Stomach (tissue), 8 donors: ENCODE measurements at regions not wholly inside any gene's neighbourhood (a gene's known extent, or its start where the extent isn't known, plus 50 kb on each side); places are given as distances from the start of the nearest gene placed in this dataset.

Experiments
- DNase-seq, 2 donors: peaks; one replicate each; pipeline versions ENCODE4 v3.0.0 to v3.0.0-alpha.2; 2013 to 2019
- H3K27ac ChIP-seq, 5 donors: fragments of 200-600 bp in 4 of 5; sonication (generic) in 4 of 5; one replicate each; pipeline ENCODE4 v1.5.1; 2013 to 2019; ENCODE audit warnings: mild to moderate bottlenecking in 1 of 5, moderate library complexity in 1 of 5
- H3K27me3 ChIP-seq, 3 donors: fragments of 200-600 bp; sonication (generic); one replicate each; pipeline ENCODE4 v1.5.1; 2017 to 2019; ENCODE audit warnings: mixed run types in 1 of 3
- H3K36me3 ChIP-seq, 4 donors: fragments of 200-600 bp; sonication (generic); 1 replicate in 3 of 4; 2 replicates in 1 of 4; pipeline ENCODE4 v1.5.1; 2016 to 2019
- H3K4me1 ChIP-seq, 4 donors: fragments of 200-600 bp; sonication (generic); one replicate each; pipeline ENCODE4 v1.5.1; 2016 to 2019
- H3K4me3 ChIP-seq, 4 donors: fragments of 200-600 bp; sonication (generic) in 3 of 4; one replicate each; pipeline ENCODE4 v1.5.1; 2016 to 2019; ENCODE audit warnings: mild to moderate bottlenecking in 1 of 4
- H3K9me3 ChIP-seq, 4 donors: fragments of 200-600 bp; sonication (generic); one replicate each; pipeline ENCODE4 v1.5.1; 2016 to 2019
- EP300 ChIP-seq: sonication (generic); formaldehyde crosslinking; IDR thresholded peaks from one replicate; pipeline ENCODE4 v1.6.1; 2017; ENCODE audit warnings: antibody characterized with exemption
- POLR2A ChIP-seq, 4 donors: fragments of 450-650 bp; IDR thresholded peaks; one replicate each; pipeline ENCODE4 v1.6.1; 2016; ENCODE audit warnings: antibody characterized with exemption in 4 of 4, control low read depth in 2 of 4, mild to moderate bottlenecking in 1 of 4, moderate library complexity in 1 of 4
- POLR2AphosphoS5 ChIP-seq, 3 donors: sonication (generic); formaldehyde crosslinking; IDR thresholded peaks; one replicate each; pipeline ENCODE4 v1.6.1; 2016; ENCODE audit warnings: antibody characterized with exemption in 3 of 3
- WGBS, 5 donors: extraction: QIAGEN DNeasy Blood & Tissue Kit in 3 of 5; methylation state at CpG; one replicate each; pipeline versions ENCODE4 v1.1.5 to v1.1.7; 2013 to 2018; 5-methylcytosine and 5-hydroxymethylcytosine counted together
- intact Hi-C: fragments of 100-400 bp; cut with DNase I; formaldehyde crosslinking; loops from one replicate; pipeline ENCODE4 v1.15.1; 2023; ENCODE audit warnings: low total_unique reads
- TF ChIP-seq, protein P1 (sequence below), 7 experiments: fragments of 450-650 bp in 4 of 7; fragments of 200-600 bp in 3 of 7; sonication (generic) in 3 of 7; IDR thresholded peaks; one replicate each; pipeline ENCODE4 v1.5.1; 2016 to 2019; ENCODE audit warnings: antibody characterized with exemption in 7 of 7, control low read depth in 2 of 7, mild to moderate bottlenecking in 1 of 7
- donor health status: healthy with polysubstance abuse.
- donor health status: Bipolar disorder and iron deficiency.
- donor health status: healthy.

DNA sequence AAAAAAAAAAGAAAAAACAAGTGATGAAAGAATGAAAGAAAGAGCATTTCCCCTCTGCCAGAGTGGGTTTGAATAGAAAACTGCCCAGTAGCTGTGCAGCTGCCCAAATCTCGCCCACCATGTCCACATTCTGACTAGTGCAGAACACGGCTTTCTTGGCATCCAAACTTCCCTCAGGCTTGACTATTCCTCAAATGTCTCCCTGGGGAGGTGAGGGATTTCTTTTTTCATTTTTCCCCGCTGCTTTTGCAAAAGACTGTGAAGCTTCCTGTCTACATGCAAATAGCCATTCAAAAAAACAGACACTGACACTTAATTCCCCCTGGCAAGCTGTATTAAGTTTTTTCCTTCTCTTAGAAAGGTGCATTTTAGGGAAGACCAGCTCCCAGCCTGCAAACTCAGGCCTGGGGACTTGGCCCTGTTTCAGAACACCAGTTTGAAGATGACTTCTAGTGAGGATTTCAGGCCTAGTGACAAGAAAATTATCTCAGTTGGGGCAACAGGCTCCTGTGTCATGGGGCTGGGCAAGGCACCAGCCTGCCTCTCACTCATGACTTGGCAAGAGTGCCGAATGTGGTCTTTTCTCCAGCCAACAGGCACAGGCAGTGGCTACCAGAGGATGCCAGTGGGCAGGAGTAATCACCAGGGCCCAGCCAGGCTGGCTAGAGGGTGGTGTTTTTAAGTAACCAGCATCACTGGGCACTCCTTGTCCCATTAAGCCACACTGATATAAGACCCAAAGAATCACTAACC, 178.1 kb upstream of the NFIA start:
- 39 to 67% (median 64%) methylated on average over 4 of the region's 4 CpGs for WGBS, 5 donors
- peak in 1 of 2 donors; percentile 36 for DNase-seq
- Histone ChIP-seq H3K4me1 (peaks cover 6 to 29% (median 15%) of the 10 kb centered on the region in 4 donors), H3K9me3 (no peaks in the 10 kb centered on the region), H3K4me3 (no peak overlapping the region), H3K27ac (peak overlapping the region in 3 of 5 donors; percentile 4 to 40 (median 16)), H3K36me3 (no peaks in the 10 kb centered on the region), H3K27me3 (no peaks in the 10 kb centered on the region)
- TF ChIP-seq, protein P1, sequence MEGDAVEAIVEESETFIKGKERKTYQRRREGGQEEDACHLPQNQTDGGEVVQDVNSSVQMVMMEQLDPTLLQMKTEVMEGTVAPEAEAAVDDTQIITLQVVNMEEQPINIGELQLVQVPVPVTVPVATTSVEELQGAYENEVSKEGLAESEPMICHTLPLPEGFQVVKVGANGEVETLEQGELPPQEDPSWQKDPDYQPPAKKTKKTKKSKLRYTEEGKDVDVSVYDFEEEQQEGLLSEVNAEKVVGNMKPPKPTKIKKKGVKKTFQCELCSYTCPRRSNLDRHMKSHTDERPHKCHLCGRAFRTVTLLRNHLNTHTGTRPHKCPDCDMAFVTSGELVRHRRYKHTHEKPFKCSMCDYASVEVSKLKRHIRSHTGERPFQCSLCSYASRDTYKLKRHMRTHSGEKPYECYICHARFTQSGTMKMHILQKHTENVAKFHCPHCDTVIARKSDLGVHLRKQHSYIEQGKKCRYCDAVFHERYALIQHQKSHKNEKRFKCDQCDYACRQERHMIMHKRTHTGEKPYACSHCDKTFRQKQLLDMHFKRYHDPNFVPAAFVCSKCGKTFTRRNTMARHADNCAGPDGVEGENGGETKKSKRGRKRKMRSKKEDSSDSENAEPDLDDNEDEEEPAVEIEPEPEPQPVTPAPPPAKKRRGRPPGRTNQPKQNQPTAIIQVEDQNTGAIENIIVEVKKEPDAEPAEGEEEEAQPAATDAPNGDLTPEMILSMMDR (IDR thresholded peaks at IDR 0.05), result no peak
- TF ChIP-seq POLR2A (IDR thresholded peaks at IDR 0.05), result no peak
- TF ChIP-seq POLR2AphosphoS5 (IDR thresholded peaks at IDR 0.05), result no peak
- TF ChIP-seq EP300, result no peak
- intact Hi-C loops, result no loop called here

DNA sequence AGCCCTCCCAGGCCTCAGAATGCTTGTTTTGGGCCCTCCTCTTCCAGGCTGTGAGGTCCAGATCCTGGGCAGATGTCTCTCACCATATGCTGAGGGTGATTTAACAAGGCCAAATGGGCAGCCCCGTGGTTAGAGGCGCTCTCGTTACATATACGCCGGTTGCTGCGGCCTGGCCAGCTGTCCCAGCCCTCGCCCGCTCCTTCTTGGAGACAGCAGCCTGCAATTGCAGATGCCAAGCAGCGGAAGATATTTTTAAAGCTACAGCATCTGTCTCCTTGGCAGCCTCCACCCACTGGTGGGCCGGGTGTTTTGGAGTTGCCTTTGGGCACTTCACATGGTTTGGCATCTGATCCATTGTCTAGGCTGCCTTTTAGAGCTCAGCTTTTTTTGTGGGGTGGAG, 178.8 kb upstream of the NFIA start:
- intact Hi-C loops, result no loop called here
- H3K9me3 ChIP-seq, result no peaks in the 10 kb centered on the region
- DNase-seq, result peak in 1 of 2 donors; percentile 65

DNA sequence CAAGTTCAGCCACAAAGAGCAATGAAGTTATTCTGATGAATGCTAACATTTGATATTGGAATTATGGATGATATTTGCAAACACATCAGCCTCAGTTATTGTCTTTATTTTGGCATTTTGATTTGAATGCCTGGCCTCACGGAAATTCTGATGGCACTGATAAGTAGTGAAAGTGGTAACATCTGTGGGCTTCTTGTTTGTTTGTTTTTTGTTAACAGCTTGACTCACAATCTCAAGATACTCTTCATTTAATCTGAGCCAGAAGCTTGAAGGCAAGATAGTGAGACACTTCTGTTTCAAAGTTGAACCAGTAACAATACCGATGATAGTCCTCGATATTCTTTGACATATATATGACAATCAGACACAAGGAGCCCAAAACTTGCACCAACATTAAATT, 182.9 kb upstream of the NFIA start:
- H3K4me1 ChIP-seq, result peaks cover 6 to 24% (median 11%) of the 10 kb centered on the region in 4 donors
- no peak overlapping the region for H3K4me3 ChIP-seq
- no peak overlapping the region for H3K27ac ChIP-seq
- no peak for DNase-seq
- no peaks in the 10 kb centered on the region for H3K9me3 ChIP-seq
- intact Hi-C loops, result no loop called here
- H3K27me3 ChIP-seq, result no peaks in the 10 kb centered on the region
- no peaks in the 10 kb centered on the region for H3K36me3 ChIP-seq
- TF ChIP-seq, protein P1 (IDR thresholded peaks at IDR 0.05), result no peak
- TF ChIP-seq EP300, result no peak
- no peak for TF ChIP-seq POLR2A (IDR thresholded peaks at IDR 0.05)
- no peak for TF ChIP-seq POLR2AphosphoS5 (IDR thresholded peaks at IDR 0.05)
- WGBS, 5 donors, result 85 to 93% (median 86%) methylated on average over 3 of the region's 3 CpGs

More for the DNA sequence above, 178.8 kb upstream of the NFIA start:
- Histone ChIP-seq H3K36me3 (no peaks in the 10 kb centered on the region), H3K27ac (peak overlapping the region in 3 of 5 donors; percentile 16 to 76 (median 38)), H3K4me3 (no peak overlapping the region), H3K4me1 (peaks cover 6 to 29% (median 15%) of the 10 kb centered on the region in 4 donors), H3K27me3 (no peaks in the 10 kb centered on the region)
- WGBS, 5 donors, result 74 to 83% (median 77%) methylated on average over 10 of the region's 10 CpGs
- TF ChIP-seq, protein P1 (IDR thresholded peaks at IDR 0.05), result no peak
- TF ChIP-seq EP300 (no peak), POLR2A (IDR thresholded peaks at IDR 0.05) (no peak), POLR2AphosphoS5 (IDR thresholded peaks at IDR 0.05) (no peak)

DNA sequence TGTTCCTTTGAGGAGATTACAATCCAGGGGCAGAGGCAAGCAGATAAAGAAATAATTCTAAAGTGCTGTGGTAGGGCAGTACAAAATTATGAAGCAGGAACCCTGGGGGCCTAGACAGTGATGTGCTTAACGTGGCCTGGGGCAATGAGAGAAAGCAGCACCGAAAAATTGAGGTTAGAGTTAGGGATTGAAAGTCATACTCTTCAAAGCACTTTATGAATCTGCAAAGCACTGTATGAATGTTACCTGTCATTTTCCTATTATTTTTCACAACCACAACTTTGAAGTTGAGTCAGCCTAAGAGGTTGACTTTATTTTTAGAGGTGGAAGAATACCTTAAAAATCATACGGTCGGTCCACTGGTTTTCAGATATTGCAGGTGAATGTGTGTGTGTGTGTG, 183.4 kb upstream of the NFIA start:
- Histone ChIP-seq H3K36me3 (no peaks in the 10 kb centered on the region), H3K27ac (no peak overlapping the region), H3K9me3 (no peaks in the 10 kb centered on the region), H3K27me3 (no peaks in the 10 kb centered on the region), H3K4me1 (peaks cover 6 to 23% (median 11%) of the 10 kb centered on the region in 4 donors), H3K4me3 (no peak overlapping the region)
- intact Hi-C loops, result no loop called here
- WGBS, 5 donors, result 81 to 87% (median 83%) methylated on average over 4 of the region's 4 CpGs
- no peak for TF ChIP-seq POLR2AphosphoS5 (IDR thresholded peaks at IDR 0.05)
- TF ChIP-seq, protein P1 (IDR thresholded peaks at IDR 0.05), result no peak
- TF ChIP-seq EP300, result no peak
- TF ChIP-seq POLR2A (IDR thresholded peaks at IDR 0.05), result no peak
- no peak for DNase-seq
